Fibroblast of villous mesenchyme (primary cell): ENCODE measurements at regions not wholly inside any gene's neighbourhood (a gene's known extent, or its start where the extent isn't known, plus 50 kb on each side); places are given as distances from the start of the nearest gene placed in this dataset.

Experiments
- DNase-seq: peaks from one replicate; pipeline ENCODE4 v3.0.0-alpha.2; 2010; ENCODE audit warnings: low read depth
- H3K4me3 ChIP-seq: 2 replicates; pipeline ENCODE4 v1.5.1; 2011; ENCODE audit warnings: low read depth, mild to moderate bottlenecking, low read length
- CTCF ChIP-seq: IDR thresholded peaks from 2 replicates; pipeline ENCODE4 v1.5.1; 2012; ENCODE audit warnings: low read depth, mild to moderate bottlenecking, low read length; ENCODE audit not compliant: insufficient read depth

GRCh38 chr20:48326868-48327267 is 500.9 kb downstream of the PREX1 start:
- DNase-seq, result no peak
- TF ChIP-seq CTCF, result no peak
- H3K4me3 ChIP-seq, result no peak overlapping the region

GRCh38 chr20:48326434-48326691 is 501.4 kb downstream of the PREX1 start:
- no peak for DNase-seq

GRCh38 chr20:48325656-48326433 is 502.0 kb downstream of the PREX1 start:
- no peak for TF ChIP-seq CTCF
- no peak for DNase-seq
- no peak overlapping the region for H3K4me3 ChIP-seq

More at GRCh38 chr20:48326434-48326691, 501.4 kb downstream of the PREX1 start:
- H3K4me3 ChIP-seq, result no peak overlapping the region
- TF ChIP-seq CTCF, result no peak

GRCh38 chr20:48324744-48325143 is 503.1 kb downstream of the PREX1 start:
- DNase-seq, result no peak
- no peak overlapping the region for H3K4me3 ChIP-seq
- TF ChIP-seq CTCF, result no peak

- no peak overlapping the region for H3K4me3 ChIP-seq
- no peak for DNase-seq
- TF ChIP-seq CTCF, result no peak
Observed at GRCh38 chr20:48321271-48321670, 506.5 kb downstream of the PREX1 start.

GRCh38 chr20:48319943-48320584 is 507.7 kb downstream of the PREX1 start:
- H3K4me3 ChIP-seq, result no peak overlapping the region
- TF ChIP-seq CTCF, result no peak
- peak; percentile 40 for DNase-seq
